Panc1 (cell line): ENCODE measurements at regions not wholly inside any gene's neighbourhood (a gene's known extent, or its start where the extent isn't known, plus 50 kb on each side); places are given as distances from the start of the nearest gene placed in this dataset.

Experiments used
- ATAC-seq: fragments of 200-7000 bp; cut with Tn5 transposase; 2 replicates; pipeline ENCODE4 v1.9.1; 2020; ENCODE audit warnings: mild to moderate bottlenecking, moderate library complexity
- BruUV-seq: library from RNA; stranded (reverse); fragments of 400-500 nt; replicated peaks from 2 replicates; lab custom pipeline; 2021; lab: Mats Ljungman, UMichigan
- CTCF ChIA-PET: fragments of 300-600 bp; sonication (Branson Sonifier 250); formaldehyde crosslinking; loops from one replicate; lab custom pipeline; 2022; ENCODE audit warnings: antibody characterized with exemption; lab: Charles Lee
- POLR2A ChIA-PET: fragments of 300-600 bp; sonication (Branson Sonifier 250); formaldehyde crosslinking; loops from one replicate; lab custom pipeline; 2022; ENCODE audit warnings: antibody characterized with exemption; lab: Charles Lee
- DNase-seq: peaks from one replicate; pipeline ENCODE4 v3.0.0-alpha.2; 2010; ENCODE audit warnings: low read depth, low spot score
- H3K27ac ChIP-seq: 2 replicates; pipeline ENCODE4 v1.5.1; 2011; ENCODE audit warnings: mild to moderate bottlenecking, low read length, inconsistent platforms
- H3K27me3 ChIP-seq: fragments of 200-500 bp; sonication (Bioruptor generic); 2 replicates; pipeline ENCODE4 v1.6.0; 2014; ENCODE audit warnings: low read length, inconsistent platforms; ENCODE audit not compliant: control insufficient read depth, insufficient read depth
- H3K36me3 ChIP-seq: fragments of 200-500 bp; sonication (Bioruptor generic); 2 replicates; pipeline ENCODE4 v1.5.1; 2014; ENCODE audit warnings: inconsistent platforms, mild to moderate bottlenecking, low read length, moderate library complexity; ENCODE audit not compliant: control insufficient read depth, insufficient read depth
- H3K4me1 ChIP-seq: 2 replicates; pipeline ENCODE4 v1.5.1; 2011; ENCODE audit warnings: inconsistent platforms, mild to moderate bottlenecking, low read length, moderate library complexity; ENCODE audit not compliant: control insufficient read depth, insufficient read depth
- H3K4me3 ChIP-seq, 2 experiments: 2 replicates each; pipeline ENCODE4 v1.5.1; 2011 to 2012; ENCODE audit warnings: low read depth in 2 of 2, low read length in 2 of 2, mild to moderate bottlenecking in 2 of 2, inconsistent platforms in 1 of 2, moderate library complexity in 1 of 2
- H3K9me3 ChIP-seq: fragments of 200-500 bp; sonication (Bioruptor generic); 2 replicates; pipeline ENCODE4 v1.5.1; 2014; ENCODE audit warnings: low read depth, mild to moderate bottlenecking, inconsistent platforms, low read length, moderate library complexity; ENCODE audit not compliant: control insufficient read depth, insufficient read depth
- CTCF ChIP-seq: fragments of 450-650 bp; IDR thresholded peaks from 2 replicates; pipeline ENCODE4 v1.5.1; 2017; ENCODE audit warnings: mild to moderate bottlenecking
- POLR2AphosphoS5 ChIP-seq: IDR thresholded peaks from 2 replicates; pipeline ENCODE4 v1.6.1; 2012; ENCODE audit warnings: mild to moderate bottlenecking, low read depth, low read length, moderate library complexity
- SIN3A ChIP-seq: IDR thresholded peaks from 2 replicates; pipeline ENCODE4 v1.6.1; 2012; ENCODE audit warnings: low read depth, mild to moderate bottlenecking, low read length, moderate library complexity, borderline replicate concordance; ENCODE audit not compliant: insufficient read depth
- TCF7L2 ChIP-seq: IDR thresholded peaks from 2 replicates; pipeline ENCODE4 v1.6.1; 2011; ENCODE audit warnings: mild to moderate bottlenecking, low read depth, low read length, inconsistent platforms
- in situ Hi-C: cut with HindIII; loops from 2 replicates; pipeline ENCODE4 v1.10.0; 2016; ENCODE audit warnings: low sequenced_read_pairs, low pct_unique_long_range_greater_than_20kb
- intact Hi-C: fragments of 100-400 bp; cut with micrococcal nuclease; formaldehyde crosslinking; loops from one replicate; pipeline ENCODE4 v1.10.0; 2022; ENCODE audit not compliant: unreplicated experiment
- TF ChIP-seq, protein P1 (sequence below), 2 experiments: IDR thresholded peaks; 2 replicates each; pipeline ENCODE4 v1.6.1; 2011 to 2012; ENCODE audit warnings: low read depth in 2 of 2, control low read depth in 1 of 2, low read length in 1 of 2, mild to moderate bottlenecking in 1 of 2, moderate library complexity in 1 of 2; ENCODE audit not compliant: insufficient read depth in 1 of 2

DNA sequence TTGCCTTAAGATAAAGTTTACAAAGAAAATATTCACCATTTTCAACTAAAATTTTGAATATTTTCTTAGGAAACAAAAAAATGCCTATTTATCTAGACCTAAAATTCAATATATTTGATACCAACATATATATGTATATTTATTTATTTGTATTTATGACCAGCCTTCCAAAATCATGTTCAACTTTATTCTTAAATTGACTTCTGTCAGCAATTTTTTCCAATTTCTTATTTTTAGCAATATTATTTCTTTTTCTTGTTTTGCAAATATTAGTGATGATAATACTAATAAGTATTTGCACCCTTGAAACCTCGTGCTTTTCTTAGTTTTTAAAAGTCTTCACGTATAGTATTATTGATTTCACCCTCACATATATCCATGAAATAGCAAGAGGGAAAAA lies 68.2 kb upstream of the PHLPP1 start:
- H3K36me3 ChIP-seq = no peaks in the 10 kb centered on the region
- H3K27me3 ChIP-seq = no peaks in the 10 kb centered on the region
- TF ChIP-seq TCF7L2 (no peak), CTCF (no peak), POLR2AphosphoS5 (no peak), SIN3A (no peak)
- TF ChIP-seq, protein P1, sequence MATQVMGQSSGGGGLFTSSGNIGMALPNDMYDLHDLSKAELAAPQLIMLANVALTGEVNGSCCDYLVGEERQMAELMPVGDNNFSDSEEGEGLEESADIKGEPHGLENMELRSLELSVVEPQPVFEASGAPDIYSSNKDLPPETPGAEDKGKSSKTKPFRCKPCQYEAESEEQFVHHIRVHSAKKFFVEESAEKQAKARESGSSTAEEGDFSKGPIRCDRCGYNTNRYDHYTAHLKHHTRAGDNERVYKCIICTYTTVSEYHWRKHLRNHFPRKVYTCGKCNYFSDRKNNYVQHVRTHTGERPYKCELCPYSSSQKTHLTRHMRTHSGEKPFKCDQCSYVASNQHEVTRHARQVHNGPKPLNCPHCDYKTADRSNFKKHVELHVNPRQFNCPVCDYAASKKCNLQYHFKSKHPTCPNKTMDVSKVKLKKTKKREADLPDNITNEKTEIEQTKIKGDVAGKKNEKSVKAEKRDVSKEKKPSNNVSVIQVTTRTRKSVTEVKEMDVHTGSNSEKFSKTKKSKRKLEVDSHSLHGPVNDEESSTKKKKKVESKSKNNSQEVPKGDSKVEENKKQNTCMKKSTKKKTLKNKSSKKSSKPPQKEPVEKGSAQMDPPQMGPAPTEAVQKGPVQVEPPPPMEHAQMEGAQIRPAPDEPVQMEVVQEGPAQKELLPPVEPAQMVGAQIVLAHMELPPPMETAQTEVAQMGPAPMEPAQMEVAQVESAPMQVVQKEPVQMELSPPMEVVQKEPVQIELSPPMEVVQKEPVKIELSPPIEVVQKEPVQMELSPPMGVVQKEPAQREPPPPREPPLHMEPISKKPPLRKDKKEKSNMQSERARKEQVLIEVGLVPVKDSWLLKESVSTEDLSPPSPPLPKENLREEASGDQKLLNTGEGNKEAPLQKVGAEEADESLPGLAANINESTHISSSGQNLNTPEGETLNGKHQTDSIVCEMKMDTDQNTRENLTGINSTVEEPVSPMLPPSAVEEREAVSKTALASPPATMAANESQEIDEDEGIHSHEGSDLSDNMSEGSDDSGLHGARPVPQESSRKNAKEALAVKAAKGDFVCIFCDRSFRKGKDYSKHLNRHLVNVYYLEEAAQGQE (IDR thresholded peaks at IDR 0.05; ENCODE audit: insufficient read depth in 1 of 2, low read depth in 2 of 2, low read length in 1 of 2) = no peak
- no peak overlapping the region for H3K4me3 ChIP-seq
- no TSS peak for BruUV-seq
- in situ Hi-C loops = no loop called here
- no peaks in the 10 kb centered on the region for H3K9me3 ChIP-seq
- CTCF ChIA-PET = no interaction called here
- DNase-seq (no peak), ATAC-seq (no peak)
- POLR2A ChIA-PET = interaction anchor here (0.6 kb wide), 1 partner anchor 68 kb away, joined by 7 read pairs; the partner anchor contains the start of gene PHLPP1
- peaks cover 3% of the 10 kb centered on the region; the same call in 1 of the 2 replicates for H3K4me1 ChIP-seq
- intact Hi-C loops = no loop called here
- no peak overlapping the region for H3K27ac ChIP-seq

DNA sequence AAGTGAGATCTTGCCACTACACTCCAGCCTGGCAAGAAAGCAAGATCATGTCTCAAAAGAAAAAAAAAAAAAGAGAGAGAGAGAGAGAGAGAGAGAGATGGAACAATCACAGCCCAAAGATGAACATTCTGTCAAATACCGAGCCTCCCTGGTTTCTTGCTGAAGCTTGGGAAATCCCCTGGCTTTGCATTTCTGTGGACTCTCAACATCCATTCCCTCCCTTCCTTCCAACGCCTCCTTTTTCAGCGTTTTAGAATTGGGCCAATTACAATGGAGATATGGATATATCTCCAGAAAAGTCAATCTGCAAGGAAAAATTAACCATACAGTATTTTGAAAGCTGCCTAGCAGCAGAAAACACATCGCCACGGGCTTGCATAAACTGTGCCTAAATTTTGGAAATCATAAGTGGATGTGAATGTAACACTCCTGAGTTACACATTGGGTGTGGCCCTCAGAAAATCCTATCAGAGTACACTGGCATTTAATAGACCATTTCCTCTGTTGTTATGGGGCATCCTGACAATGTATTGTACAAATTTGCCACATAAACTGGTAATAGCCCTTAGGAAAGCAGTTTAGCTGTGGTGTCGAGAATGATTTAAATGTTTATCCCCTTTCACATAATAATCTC lies 67.2 kb upstream of the PHLPP1 start:
- intact Hi-C loops = no loop called here
- CTCF ChIA-PET = no interaction called here
- POLR2A ChIA-PET = interaction anchor here (0.6 kb wide), 2 partner anchors 10 to 67 kb away, joined by 7 to 11 read pairs; partner anchors contain the start of gene PHLPP1
- Histone ChIP-seq H3K36me3 (no peaks in the 10 kb centered on the region), H3K4me3 (no peak overlapping the region), H3K4me1 (peaks cover 3% of the 10 kb centered on the region; the same call in 1 of the 2 replicates), H3K9me3 (no peaks in the 10 kb centered on the region), H3K27ac (no peak overlapping the region), H3K27me3 (no peaks in the 10 kb centered on the region)
- DNase-seq = no peak
- no TSS peak for BruUV-seq
- TF ChIP-seq SIN3A = no peak
- TF ChIP-seq TCF7L2 = no peak
- no peak for TF ChIP-seq CTCF
- TF ChIP-seq, protein P1 (IDR thresholded peaks at IDR 0.05; ENCODE audit: insufficient read depth in 1 of 2, low read depth in 2 of 2, low read length in 1 of 2) = no peak
- no peak for ATAC-seq
- in situ Hi-C loops = no loop called here
